Gastrocnemius medialis (tissue), 4 donors: ENCODE measurements at regions not wholly inside any gene's neighbourhood (a gene's known extent, or its start where the extent isn't known, plus 50 kb on each side); places are given as distances from the start of the nearest gene placed in this dataset.

Source experiments
- POLR2A ChIP-seq, 2 donors: fragments of 450-650 bp; IDR thresholded peaks; one replicate each; pipeline ENCODE4 v1.6.1; 2017; ENCODE audit warnings: antibody characterized with exemption in 2 of 2, mild to moderate bottlenecking in 2 of 2, moderate library complexity in 2 of 2
- TF ChIP-seq, protein P1 (sequence below), 5 experiments: fragments of 450-650 bp in 3 of 5; fragments of 200-600 bp in 2 of 5; sonication (generic) in 2 of 5; IDR thresholded peaks in 4 of 5; conservative IDR thresholded peaks in 1 of 5; 1 replicate in 4 of 5; 2 replicates in 1 of 5; pipeline ENCODE4 v1.5.1; 2016 to 2019; ENCODE audit warnings: antibody characterized with exemption in 5 of 5, mild to moderate bottlenecking in 3 of 5, moderate library complexity in 3 of 5

DNA sequence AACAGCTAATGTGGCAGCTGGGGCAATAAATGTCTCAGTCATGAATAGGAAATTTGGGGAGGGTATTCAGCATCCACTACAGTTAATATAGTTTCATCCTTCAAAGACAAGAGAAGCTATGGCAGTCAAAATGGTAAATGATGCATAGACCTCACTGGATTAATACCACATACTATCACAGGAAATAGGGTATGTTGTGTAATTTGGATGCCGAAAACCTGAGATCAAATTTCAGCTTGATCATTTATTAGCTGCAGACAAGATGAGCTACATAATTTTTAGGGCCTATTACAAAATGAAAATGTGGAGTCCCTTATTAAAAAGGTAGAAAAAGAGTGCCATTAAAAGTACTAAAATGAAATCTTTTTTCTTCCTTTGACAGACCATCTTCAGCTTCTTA, 112.6 kb upstream of the MTAP start:
- TF ChIP-seq, protein P1, sequence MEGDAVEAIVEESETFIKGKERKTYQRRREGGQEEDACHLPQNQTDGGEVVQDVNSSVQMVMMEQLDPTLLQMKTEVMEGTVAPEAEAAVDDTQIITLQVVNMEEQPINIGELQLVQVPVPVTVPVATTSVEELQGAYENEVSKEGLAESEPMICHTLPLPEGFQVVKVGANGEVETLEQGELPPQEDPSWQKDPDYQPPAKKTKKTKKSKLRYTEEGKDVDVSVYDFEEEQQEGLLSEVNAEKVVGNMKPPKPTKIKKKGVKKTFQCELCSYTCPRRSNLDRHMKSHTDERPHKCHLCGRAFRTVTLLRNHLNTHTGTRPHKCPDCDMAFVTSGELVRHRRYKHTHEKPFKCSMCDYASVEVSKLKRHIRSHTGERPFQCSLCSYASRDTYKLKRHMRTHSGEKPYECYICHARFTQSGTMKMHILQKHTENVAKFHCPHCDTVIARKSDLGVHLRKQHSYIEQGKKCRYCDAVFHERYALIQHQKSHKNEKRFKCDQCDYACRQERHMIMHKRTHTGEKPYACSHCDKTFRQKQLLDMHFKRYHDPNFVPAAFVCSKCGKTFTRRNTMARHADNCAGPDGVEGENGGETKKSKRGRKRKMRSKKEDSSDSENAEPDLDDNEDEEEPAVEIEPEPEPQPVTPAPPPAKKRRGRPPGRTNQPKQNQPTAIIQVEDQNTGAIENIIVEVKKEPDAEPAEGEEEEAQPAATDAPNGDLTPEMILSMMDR (IDR thresholded peaks at IDR 0.05 in 4 of 5, conservative IDR thresholded peaks at IDR 0.05 in 1 of 5), result no peak
- TF ChIP-seq POLR2A (IDR thresholded peaks at IDR 0.05), result no peak
